Natural killer cell (primary cell): ENCODE measurements at regions not wholly inside any gene's neighbourhood (a gene's known extent, or its start where the extent isn't known, plus 50 kb on each side); places are given as distances from the start of the nearest gene placed in this dataset.
"Not testable (repeated sequence)": the region's sequence is repeated elsewhere in the genome, so short reads cannot be mapped to it uniquely, and the experiment has no call there.

ENCODE experiments used
- ATAC-seq, 3 donors: fragments of 150-1000 bp in 2 of 3; fragments of 200-7000 bp in 1 of 3; cut with Tn5 transposase; 1 replicate in 1 of 3; 2 replicates in 2 of 3; pipeline ENCODE4 v1.10.0; 2021; ENCODE audit warnings: mild to moderate bottlenecking in 2 of 3, moderate library complexity in 2 of 3
- DNase-seq, 2 donors: peaks; one replicate each; pipeline versions ENCODE4 v3.0.0 to v3.0.0-alpha.2; 2013 to 2021; ENCODE audit warnings: mixed read lengths in 1 of 2
- H3K27ac ChIP-seq: one replicate; pipeline ENCODE4 v1.5.1; 2013; ENCODE audit warnings: mild to moderate bottlenecking, low read length
- H3K27me3 ChIP-seq: one replicate; pipeline ENCODE4 v1.6.1; 2013; ENCODE audit warnings: low read length; ENCODE audit not compliant: control insufficient read depth, insufficient read depth
- H3K36me3 ChIP-seq: one replicate; pipeline ENCODE4 v1.6.1; 2013; ENCODE audit warnings: low read length; ENCODE audit not compliant: control insufficient read depth, insufficient read depth
- H3K4me1 ChIP-seq: one replicate; pipeline ENCODE4 v1.6.1; 2013; ENCODE audit warnings: low read length; ENCODE audit not compliant: control insufficient read depth, insufficient read depth
- H3K4me3 ChIP-seq: one replicate; pipeline ENCODE4 v1.5.1; 2013; ENCODE audit warnings: low read length
- H3K9me3 ChIP-seq: one replicate; pipeline ENCODE4 v1.6.1; 2013; ENCODE audit warnings: low read length; ENCODE audit not compliant: control insufficient read depth, insufficient read depth
- H3K27ac Mint-ChIP-seq, 2 donors: one replicate each; pipeline ENCODE4 v1.8.0; 2022; ENCODE audit warnings: mild to moderate bottlenecking in 2 of 2, mixed read lengths in 2 of 2, moderate library complexity in 1 of 2
- H3K27me3 Mint-ChIP-seq, 2 donors: one replicate each; pipeline ENCODE4 v1.8.0; 2022; ENCODE audit warnings: low read depth in 2 of 2, mixed read lengths in 2 of 2
- H3K36me3 Mint-ChIP-seq: one replicate; pipeline ENCODE4 v1.8.0; 2022; ENCODE audit warnings: mixed read lengths
- H3K4me1 Mint-ChIP-seq, 2 donors: one replicate each; pipeline ENCODE4 v1.8.0; 2022; ENCODE audit warnings: mixed read lengths in 2 of 2
- H3K4me3 Mint-ChIP-seq: one replicate; pipeline ENCODE4 v1.8.0; 2022; ENCODE audit warnings: mild to moderate bottlenecking, moderate library complexity, mixed read lengths
- H3K9me3 Mint-ChIP-seq, 2 donors: one replicate each; pipeline ENCODE4 v1.8.0; 2022; ENCODE audit warnings: mixed read lengths in 2 of 2
- WGBS: methylation state at CpG from one replicate; pipeline ENCODE4 v1.1.7; 2013; ENCODE audit warnings: missing lambda C conversion rate; ENCODE audit not compliant: insufficient coverage; 5-methylcytosine and 5-hydroxymethylcytosine counted together
- intact Hi-C: fragments of 100-400 bp; cut with micrococcal nuclease; formaldehyde crosslinking; loops from one replicate; pipeline ENCODE4 v1.14.2; 2022
- TF ChIP-seq, protein P1 (sequence below): fragments of 200-600 bp; IDR thresholded peaks from one replicate; pipeline ENCODE4 v1.8.0; 2022; ENCODE audit warnings: antibody characterized with exemption

DNA sequence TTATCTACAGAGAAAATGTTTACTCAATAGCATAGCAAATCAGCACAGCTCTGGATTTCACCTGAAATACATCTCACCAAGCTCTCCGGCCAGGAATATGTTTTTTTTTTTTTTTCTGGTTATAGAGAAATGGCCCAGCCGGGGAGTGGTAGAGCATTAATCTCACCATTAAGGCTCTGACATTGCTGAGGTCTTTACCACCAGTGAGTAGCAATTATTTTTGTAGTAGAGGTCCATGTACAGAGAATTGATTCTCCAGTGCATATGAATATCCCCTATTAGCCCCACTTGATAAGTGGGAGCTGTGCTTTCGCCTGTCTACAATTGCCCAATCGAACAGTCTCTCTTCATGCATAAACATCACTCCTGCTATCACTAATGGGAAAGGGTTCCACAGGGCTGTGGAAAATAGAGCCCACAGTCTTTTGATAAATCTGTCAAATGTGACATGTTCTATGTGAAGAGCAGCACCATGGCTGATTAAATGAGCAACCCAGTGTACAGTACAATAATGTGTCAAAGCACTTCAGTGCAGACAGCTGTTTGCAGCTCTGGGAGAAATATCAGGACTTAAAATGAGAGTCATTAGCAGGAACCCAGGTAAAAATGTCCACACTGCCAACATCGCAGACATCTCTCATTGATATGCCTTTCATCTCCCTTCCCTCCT lies 227.1 kb upstream of the ID4 start:
- DNase-seq, result no peak
- intact Hi-C loops, result no loop called here
- WGBS, result 100% methylated on average over 3 of the region's 5 CpGs
- Mint-ChIP-seq H3K27me3 (no peaks in the 10 kb centered on the region), H3K27ac (no peak overlapping the region), H3K36me3 (peaks cover 6% of the 10 kb centered on the region), H3K4me1 (no peaks in the 10 kb centered on the region), H3K4me3 (no peak overlapping the region), H3K9me3 (peaks cover 6 to 10% of the 10 kb centered on the region in 2 donors)
- Histone ChIP-seq H3K36me3 (no peaks in the 10 kb centered on the region), H3K4me3 (no peak overlapping the region), H3K27ac (no peak overlapping the region), H3K27me3 (no peaks in the 10 kb centered on the region), H3K9me3 (peaks cover 7% of the 10 kb centered on the region), H3K4me1 (no peaks in the 10 kb centered on the region)
- TF ChIP-seq, protein P1, sequence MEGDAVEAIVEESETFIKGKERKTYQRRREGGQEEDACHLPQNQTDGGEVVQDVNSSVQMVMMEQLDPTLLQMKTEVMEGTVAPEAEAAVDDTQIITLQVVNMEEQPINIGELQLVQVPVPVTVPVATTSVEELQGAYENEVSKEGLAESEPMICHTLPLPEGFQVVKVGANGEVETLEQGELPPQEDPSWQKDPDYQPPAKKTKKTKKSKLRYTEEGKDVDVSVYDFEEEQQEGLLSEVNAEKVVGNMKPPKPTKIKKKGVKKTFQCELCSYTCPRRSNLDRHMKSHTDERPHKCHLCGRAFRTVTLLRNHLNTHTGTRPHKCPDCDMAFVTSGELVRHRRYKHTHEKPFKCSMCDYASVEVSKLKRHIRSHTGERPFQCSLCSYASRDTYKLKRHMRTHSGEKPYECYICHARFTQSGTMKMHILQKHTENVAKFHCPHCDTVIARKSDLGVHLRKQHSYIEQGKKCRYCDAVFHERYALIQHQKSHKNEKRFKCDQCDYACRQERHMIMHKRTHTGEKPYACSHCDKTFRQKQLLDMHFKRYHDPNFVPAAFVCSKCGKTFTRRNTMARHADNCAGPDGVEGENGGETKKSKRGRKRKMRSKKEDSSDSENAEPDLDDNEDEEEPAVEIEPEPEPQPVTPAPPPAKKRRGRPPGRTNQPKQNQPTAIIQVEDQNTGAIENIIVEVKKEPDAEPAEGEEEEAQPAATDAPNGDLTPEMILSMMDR, result no peak
- ATAC-seq, result no peak

DNA sequence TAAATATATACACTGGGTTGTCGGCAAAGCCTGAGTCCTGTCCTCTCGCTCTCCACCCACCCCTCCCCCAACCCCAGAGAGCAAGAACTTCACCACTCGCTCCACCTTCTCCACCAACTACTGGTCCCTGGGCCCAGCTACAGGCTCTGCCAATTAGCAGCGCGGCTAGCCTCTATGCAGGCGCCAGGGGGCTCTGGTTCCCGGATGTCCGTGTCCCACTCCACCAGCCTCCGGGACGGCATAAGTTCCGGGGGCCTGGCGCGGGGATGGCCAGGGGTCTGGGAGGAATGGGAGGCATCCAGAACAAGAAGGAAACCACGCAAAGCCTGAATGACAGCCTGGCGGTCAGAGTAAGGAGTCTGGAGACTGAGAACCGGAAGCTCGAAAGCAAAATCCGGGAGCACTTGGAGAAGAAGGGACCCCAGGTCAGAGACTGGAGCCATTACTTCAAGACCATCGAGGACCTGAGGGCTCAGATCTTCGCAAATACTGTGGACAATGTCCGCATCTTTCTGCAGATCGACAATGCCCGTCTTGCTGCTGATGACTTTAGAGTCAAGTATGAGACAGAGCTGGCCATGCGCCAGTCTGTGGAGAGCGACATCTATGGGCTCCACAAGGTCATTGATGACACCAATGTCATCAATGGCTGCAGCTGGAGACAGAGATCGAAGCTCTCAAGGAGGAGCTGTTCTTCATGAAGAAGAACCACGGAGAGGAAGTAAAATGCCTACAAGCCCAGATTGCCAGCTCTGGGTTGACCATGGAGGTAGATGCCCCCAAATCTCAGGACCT lies 224.3 kb upstream of the ID4 start:
- WGBS, result 94% methylated on average over 27 of the region's 27 CpGs
- H3K27me3 ChIP-seq, H3K4me1 ChIP-seq, intact Hi-C loops, H3K27me3 Mint-ChIP-seq, H3K27ac Mint-ChIP-seq, H3K4me3 Mint-ChIP-seq, H3K4me3 ChIP-seq, DNase-seq, H3K36me3 Mint-ChIP-seq, H3K4me1 Mint-ChIP-seq, H3K36me3 ChIP-seq, H3K27ac ChIP-seq, ATAC-seq: not testable (repeated sequence)
- peaks cover 11% of the 10 kb centered on the region for H3K9me3 ChIP-seq
- peaks cover 8 to 14% of the 10 kb centered on the region in 2 donors for H3K9me3 Mint-ChIP-seq

DNA sequence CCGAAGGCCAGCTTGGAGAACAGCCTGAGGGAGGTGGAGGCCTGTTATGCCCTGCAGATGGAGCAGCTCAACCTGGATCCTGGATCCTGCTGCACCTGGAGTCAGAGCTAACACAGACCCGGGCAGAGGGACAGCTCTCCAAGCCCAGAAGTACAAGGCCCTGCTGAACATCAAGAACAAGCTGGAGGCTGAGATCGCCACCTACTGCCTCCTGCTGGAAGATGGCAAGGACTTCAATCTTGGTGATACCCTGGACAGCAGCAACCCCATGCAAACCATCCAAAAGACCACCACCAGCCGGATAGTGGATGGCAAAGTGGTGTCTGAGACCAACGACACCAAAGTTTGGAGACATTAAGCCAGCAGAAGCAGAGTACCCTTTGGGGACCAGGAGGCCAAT lies 223.5 kb upstream of the ID4 start:
- ATAC-seq (no peak), DNase-seq (no peak)
- no peak overlapping the region for H3K4me3 Mint-ChIP-seq
- no peaks in the 10 kb centered on the region for H3K36me3 Mint-ChIP-seq
- H3K4me3 ChIP-seq, result no peak overlapping the region
- no peak overlapping the region for H3K27ac Mint-ChIP-seq
- intact Hi-C loops, result no loop called here
- no peaks in the 10 kb centered on the region for H3K27me3 ChIP-seq
- no peak overlapping the region for H3K27ac ChIP-seq
- WGBS, result 87% methylated on average over 4 of the region's 5 CpGs
- no peaks in the 10 kb centered on the region for H3K27me3 Mint-ChIP-seq
- peaks cover 11 to 17% of the 10 kb centered on the region in 2 donors for H3K9me3 Mint-ChIP-seq
- H3K9me3 ChIP-seq, result peaks cover 11% of the 10 kb centered on the region
- no peaks in the 10 kb centered on the region for H3K36me3 ChIP-seq
- TF ChIP-seq, protein P1, result no peak
- H3K4me1 Mint-ChIP-seq, result no peaks in the 10 kb centered on the region
- H3K4me1 ChIP-seq, result no peaks in the 10 kb centered on the region

DNA sequence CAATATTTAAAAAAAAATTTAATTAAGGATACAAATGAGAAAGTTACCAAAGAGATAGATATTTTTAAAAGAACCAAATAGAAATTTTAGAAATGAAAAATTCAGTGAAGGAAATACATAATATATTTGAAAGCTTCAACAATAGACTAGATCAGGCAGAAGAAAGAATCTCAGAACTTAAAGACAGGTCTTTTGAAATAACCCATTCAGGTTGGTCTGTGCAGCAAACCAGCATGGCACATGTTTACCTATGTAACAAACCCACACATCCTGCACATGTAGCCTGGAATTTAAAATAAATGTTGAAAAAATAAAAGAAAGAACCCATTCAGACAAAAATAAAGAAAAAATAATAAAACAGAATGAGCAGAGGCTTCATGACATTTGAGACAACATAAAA lies 221.1 kb upstream of the ID4 start:
- Histone ChIP-seq H3K9me3 (peaks cover 11% of the 10 kb centered on the region), H3K36me3 (no peaks in the 10 kb centered on the region), H3K27me3 (no peaks in the 10 kb centered on the region), H3K4me1 (no peaks in the 10 kb centered on the region), H3K27ac (no peak overlapping the region), H3K4me3 (no peak overlapping the region)
- TF ChIP-seq, protein P1, result no peak
- DNase-seq, result no peak
- Mint-ChIP-seq H3K4me3 (no peak overlapping the region), H3K9me3 (peaks cover 14 to 25% of the 10 kb centered on the region in 2 donors), H3K36me3 (no peaks in the 10 kb centered on the region), H3K27ac (no peak overlapping the region), H3K4me1 (no peaks in the 10 kb centered on the region), H3K27me3 (no peaks in the 10 kb centered on the region)
- ATAC-seq, result no peak
- intact Hi-C loops, result no loop called here
